ENCODE measurements at regions not wholly inside any gene's neighbourhood (a gene's known extent, or its start where the extent isn't known, plus 50 kb on each side); places are given as distances from the start of the nearest gene placed in this dataset.

DNA sequence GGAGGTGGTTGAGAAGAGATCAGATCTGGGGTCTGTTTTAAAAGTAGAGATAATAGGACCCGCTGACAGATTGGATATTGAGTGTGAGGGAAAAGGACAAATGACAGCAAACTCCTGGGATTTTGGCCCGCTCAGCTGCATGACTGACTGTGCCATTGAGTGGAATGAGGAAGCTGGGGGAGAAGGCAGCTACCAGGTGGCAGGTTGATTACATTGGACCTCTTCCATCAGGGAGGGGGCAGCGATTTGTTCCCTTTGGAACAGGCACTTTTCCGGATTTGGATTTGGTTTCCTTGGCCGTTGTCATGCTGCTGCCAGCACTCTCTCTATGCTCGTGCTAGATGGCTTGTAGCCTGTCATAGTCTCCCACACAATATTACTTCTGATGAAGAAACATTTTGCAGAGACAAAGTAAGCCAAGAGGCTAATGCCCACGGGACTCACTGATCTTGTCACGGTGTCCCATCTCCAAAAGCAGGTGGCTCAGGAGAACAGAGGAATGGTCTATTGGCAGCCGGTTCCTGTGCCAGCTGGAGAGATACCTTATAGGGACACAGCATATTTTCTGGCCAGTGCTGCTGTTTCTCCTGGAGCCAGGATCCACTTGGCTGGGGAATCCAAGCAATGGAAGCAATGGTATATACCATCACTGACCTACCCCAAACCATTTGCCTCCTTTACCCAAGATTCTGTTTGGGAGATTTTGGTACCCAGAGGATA lies 69.1 kb upstream of the WAC start:
- intact Hi-C loops (cut with DNase I) = no loop called here
- Histone ChIP-seq H3K27ac (no peak overlapping the region), H3K27me3 (no peaks in the 10 kb centered on the region), H3K9me3 (no peaks in the 10 kb centered on the region), H3K4me3 (no peak overlapping the region), H3K36me3 (no peaks in the 10 kb centered on the region), H3K4me1 (no peaks in the 10 kb centered on the region)
- TF ChIP-seq POLR2A (IDR thresholded peaks at IDR 0.05) (no peak), POLR2AphosphoS5 (IDR thresholded peaks at IDR 0.05) (no peak), EP300 (IDR thresholded peaks at IDR 0.05) (no peak)
- TF ChIP-seq, protein P1, sequence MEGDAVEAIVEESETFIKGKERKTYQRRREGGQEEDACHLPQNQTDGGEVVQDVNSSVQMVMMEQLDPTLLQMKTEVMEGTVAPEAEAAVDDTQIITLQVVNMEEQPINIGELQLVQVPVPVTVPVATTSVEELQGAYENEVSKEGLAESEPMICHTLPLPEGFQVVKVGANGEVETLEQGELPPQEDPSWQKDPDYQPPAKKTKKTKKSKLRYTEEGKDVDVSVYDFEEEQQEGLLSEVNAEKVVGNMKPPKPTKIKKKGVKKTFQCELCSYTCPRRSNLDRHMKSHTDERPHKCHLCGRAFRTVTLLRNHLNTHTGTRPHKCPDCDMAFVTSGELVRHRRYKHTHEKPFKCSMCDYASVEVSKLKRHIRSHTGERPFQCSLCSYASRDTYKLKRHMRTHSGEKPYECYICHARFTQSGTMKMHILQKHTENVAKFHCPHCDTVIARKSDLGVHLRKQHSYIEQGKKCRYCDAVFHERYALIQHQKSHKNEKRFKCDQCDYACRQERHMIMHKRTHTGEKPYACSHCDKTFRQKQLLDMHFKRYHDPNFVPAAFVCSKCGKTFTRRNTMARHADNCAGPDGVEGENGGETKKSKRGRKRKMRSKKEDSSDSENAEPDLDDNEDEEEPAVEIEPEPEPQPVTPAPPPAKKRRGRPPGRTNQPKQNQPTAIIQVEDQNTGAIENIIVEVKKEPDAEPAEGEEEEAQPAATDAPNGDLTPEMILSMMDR (IDR thresholded peaks at IDR 0.05) = no peak
- no peak for DNase-seq
- WGBS, 2 donors = 20 to 70% methylated on average over 9 of the region's 9 CpGs

DNA sequence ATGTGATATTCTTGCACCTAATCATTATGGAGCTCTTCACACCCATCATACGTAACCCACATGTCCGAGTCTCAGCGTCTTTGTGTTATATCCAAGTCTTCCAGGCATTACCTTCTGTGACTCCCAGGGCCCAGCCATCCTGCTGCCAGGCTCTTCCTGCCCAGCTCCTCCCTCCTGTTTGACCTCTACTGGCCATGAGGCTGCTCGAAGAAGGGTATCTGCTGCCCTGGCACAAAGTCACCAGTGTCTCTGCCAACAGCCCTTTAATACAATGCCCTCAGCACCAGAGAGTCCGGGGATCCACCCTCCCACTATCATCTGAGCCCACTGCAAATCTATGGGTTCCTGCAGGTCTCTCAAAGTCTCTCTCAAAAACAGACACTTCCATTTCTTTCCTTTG lies 65.3 kb upstream of the WAC start:
- no peak overlapping the region for H3K27ac ChIP-seq
- intact Hi-C loops (cut with DNase I) = no loop called here
- 94% methylated on average over 5 of the region's 5 CpGs for WGBS, 2 donors
- H3K27me3 ChIP-seq = no peaks in the 10 kb centered on the region
- DNase-seq = no peak
- no peaks in the 10 kb centered on the region for H3K36me3 ChIP-seq
- no peak overlapping the region for H3K4me3 ChIP-seq
- no peaks in the 10 kb centered on the region for H3K9me3 ChIP-seq
- H3K4me1 ChIP-seq = no peaks in the 10 kb centered on the region
- no peak for TF ChIP-seq EP300 (IDR thresholded peaks at IDR 0.05)
- TF ChIP-seq POLR2A (IDR thresholded peaks at IDR 0.05) = no peak
- TF ChIP-seq, protein P1 (IDR thresholded peaks at IDR 0.05) = no peak
- no peak for TF ChIP-seq POLR2AphosphoS5 (IDR thresholded peaks at IDR 0.05)

DNA sequence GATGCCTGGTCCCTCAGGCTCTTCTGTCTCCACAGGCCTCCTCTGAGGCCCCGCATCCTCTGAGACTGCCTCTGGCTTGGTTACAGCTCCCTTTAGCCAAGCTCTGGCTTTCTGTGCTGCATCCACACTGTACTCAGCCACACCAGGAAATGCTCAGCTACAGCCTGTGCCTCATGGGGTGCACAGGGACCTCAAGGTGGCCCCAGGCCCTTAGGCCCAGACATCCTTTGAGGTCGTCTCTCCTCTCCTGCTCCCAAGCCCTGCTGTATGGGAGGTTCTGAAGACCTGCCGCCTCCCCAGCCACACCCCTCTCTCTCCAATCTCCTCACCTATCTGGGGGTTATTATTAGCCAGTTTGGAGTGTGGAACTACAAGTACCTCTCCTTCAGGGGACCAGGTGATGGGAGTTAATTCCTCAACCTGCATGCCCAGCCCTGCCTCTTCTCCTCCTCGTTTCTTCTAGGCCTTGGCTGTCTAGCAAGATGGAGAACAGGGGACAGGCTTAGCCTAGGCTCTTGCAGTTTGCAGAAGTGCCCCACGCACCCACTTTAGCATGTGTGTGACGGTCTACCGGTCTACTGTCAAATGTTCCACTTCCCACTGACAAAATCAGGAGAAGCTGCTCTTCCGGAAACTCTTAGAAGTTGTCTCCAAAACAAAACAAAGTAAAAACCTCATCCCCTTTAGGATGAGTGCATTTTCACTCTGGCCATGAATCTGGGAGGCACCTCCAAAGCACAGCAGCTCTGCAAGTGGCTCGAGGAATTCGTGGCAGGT lies 64.0 kb upstream of the WAC start:
- Histone ChIP-seq H3K4me3 (no peak overlapping the region), H3K36me3 (no peaks in the 10 kb centered on the region), H3K27ac (no peak overlapping the region), H3K9me3 (no peaks in the 10 kb centered on the region), H3K27me3 (no peaks in the 10 kb centered on the region), H3K4me1 (no peaks in the 10 kb centered on the region)
- TF ChIP-seq, protein P1 (IDR thresholded peaks at IDR 0.05) = no peak
- DNase-seq = no peak
- 82 to 87% methylated on average over 10 of the region's 10 CpGs for WGBS, 2 donors
- intact Hi-C loops (cut with DNase I) = no loop called here

DNA sequence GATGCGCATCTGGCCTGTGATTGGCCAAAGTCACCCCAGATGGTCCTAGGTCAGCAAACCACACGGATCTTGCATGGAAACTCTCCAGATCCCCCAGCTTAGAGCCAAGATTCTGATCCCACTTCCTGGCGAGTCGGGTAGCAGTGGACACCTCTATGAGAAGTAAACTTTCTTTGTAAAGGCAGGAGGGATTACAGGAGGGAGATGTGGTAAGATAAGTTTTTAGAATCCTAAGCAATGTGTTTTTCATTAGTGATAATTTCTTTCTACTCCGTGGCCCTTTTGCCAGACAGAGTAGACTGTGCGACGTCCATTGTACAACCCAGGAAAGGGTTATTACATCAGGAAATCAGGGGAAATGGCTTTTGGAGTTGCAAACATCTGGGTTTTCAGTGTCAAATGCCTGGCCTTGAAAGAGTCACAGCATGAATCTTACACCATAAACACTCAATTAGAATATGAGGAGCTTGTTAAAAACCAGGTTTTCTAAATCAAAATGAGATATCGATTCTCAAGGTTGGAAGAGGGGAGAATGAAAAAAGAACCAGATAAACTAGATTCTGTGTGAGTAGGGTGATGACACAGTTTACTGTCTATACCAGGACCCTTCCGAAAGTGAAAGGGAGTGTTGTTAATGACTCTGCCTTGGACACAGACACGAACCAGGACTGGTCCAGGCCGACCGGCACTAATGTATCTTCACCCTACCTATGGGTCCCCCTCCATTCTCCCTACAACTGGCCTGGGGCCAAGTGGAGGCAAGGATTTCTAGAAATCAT lies 61.9 kb upstream of the WAC start:
- H3K36me3 ChIP-seq = no peaks in the 10 kb centered on the region
- no peak for DNase-seq
- H3K4me1 ChIP-seq = no peaks in the 10 kb centered on the region
- WGBS, 2 donors = 81 to 86% methylated on average over 12 of the region's 12 CpGs
- no peaks in the 10 kb centered on the region for H3K27me3 ChIP-seq
- intact Hi-C loops (cut with DNase I) = no loop called here
- no peaks in the 10 kb centered on the region for H3K9me3 ChIP-seq
- no peak for TF ChIP-seq EP300 (IDR thresholded peaks at IDR 0.05)
- no peak for TF ChIP-seq POLR2AphosphoS5 (IDR thresholded peaks at IDR 0.05)
- TF ChIP-seq POLR2A (IDR thresholded peaks at IDR 0.05) = no peak
- TF ChIP-seq, protein P1 (IDR thresholded peaks at IDR 0.05) = no peak
- H3K4me3 ChIP-seq = no peak overlapping the region
- no peak overlapping the region for H3K27ac ChIP-seq
